ENCODE measurements at regions not wholly inside any gene's neighbourhood (a gene's known extent, or its start where the extent isn't known, plus 50 kb on each side); places are given as distances from the start of the nearest gene placed in this dataset.

- TF ChIP-seq CTCF (IDR thresholded peaks at IDR 0.05) (no peak), POLR2A (IDR thresholded peaks at IDR 0.05) (no peak)
Observed at GRCh38 chr9:10744669-10745068, 131.9 kb upstream of the PTPRD start.
